Neuronal stem cell (in vitro differentiated cells): ENCODE measurements at regions not wholly inside any gene's neighbourhood (a gene's known extent, or its start where the extent isn't known, plus 50 kb on each side); places are given as distances from the start of the nearest gene placed in this dataset.
A peak's percentile ranks its signal among the peaks of the same experiment; 100 is the strongest.

ENCODE experiments used
- DNase-seq: peaks from one replicate; pipeline ENCODE4 v3.0.0-alpha.2; 2013; ENCODE audit warnings: low spot score
- H2AFZ ChIP-seq: one replicate; pipeline ENCODE4 v1.6.1; 2013; ENCODE audit warnings: mild to moderate bottlenecking, low read length, inconsistent platforms
- H2AK5ac ChIP-seq: 2 replicates; pipeline ENCODE4 v1.6.1; 2013; ENCODE audit warnings: low read depth, mild to moderate bottlenecking, inconsistent platforms, low read length, moderate library complexity, mixed read lengths
- H2BK120ac ChIP-seq: 2 replicates; pipeline ENCODE4 v1.6.1; 2013; ENCODE audit warnings: low read depth, mild to moderate bottlenecking, inconsistent platforms, low read length, moderate library complexity, mixed read lengths
- H2BK12ac ChIP-seq: one replicate; pipeline ENCODE4 v1.6.1; 2013; ENCODE audit warnings: low read length, inconsistent platforms
- H2BK15ac ChIP-seq: 2 replicates; pipeline ENCODE4 v1.6.1; 2013; ENCODE audit warnings: mild to moderate bottlenecking, low read length, inconsistent platforms, mixed read lengths
- H2BK5ac ChIP-seq: one replicate; pipeline ENCODE4 v1.6.1; 2013; ENCODE audit warnings: inconsistent platforms, mild to moderate bottlenecking, low read length, moderate library complexity
- H3K14ac ChIP-seq: one replicate; pipeline ENCODE4 v1.6.1; 2013; ENCODE audit warnings: low read length, inconsistent platforms
- H3K18ac ChIP-seq: 2 replicates; pipeline ENCODE4 v1.6.1; 2013; ENCODE audit warnings: low read length, inconsistent platforms
- H3K23ac ChIP-seq: 2 replicates; pipeline ENCODE4 v1.6.1; 2013; ENCODE audit warnings: low read depth, mild to moderate bottlenecking, mixed read lengths, low read length, inconsistent platforms; ENCODE audit not compliant: poor library complexity
- H3K27ac ChIP-seq: replicated peaks from 3 replicates; pipeline ENCODE4 v1.5.1; 2013; ENCODE audit warnings: low read length, inconsistent platforms
- H3K27me3 ChIP-seq, 3 experiments: 2 replicates each; pipeline ENCODE4 v1.6.1; 2013; ENCODE audit warnings: low read length in 3 of 3, mild to moderate bottlenecking in 2 of 3, inconsistent platforms in 1 of 3, low read depth in 1 of 3, mixed read lengths in 1 of 3, moderate library complexity in 1 of 3; ENCODE audit not compliant: control insufficient read depth in 3 of 3, insufficient read depth in 3 of 3
- H3K36me3 ChIP-seq, 2 donors: replicated peaks in 1 of 2; 2 replicates each; pipeline ENCODE4 v1.6.1; 2013; ENCODE audit warnings: low read length in 2 of 2; ENCODE audit not compliant: control insufficient read depth in 2 of 2, insufficient read depth in 2 of 2
- H3K4ac ChIP-seq: 2 replicates; pipeline ENCODE4 v1.6.1; 2013; ENCODE audit warnings: inconsistent platforms, mild to moderate bottlenecking, low read length, moderate library complexity
- H3K4me1 ChIP-seq, 2 donors: 1 replicate in 1 of 2; 2 replicates in 1 of 2; pipeline ENCODE4 v1.6.1; 2013; ENCODE audit warnings: low read length in 2 of 2, low read depth in 1 of 2; ENCODE audit not compliant: control insufficient read depth in 2 of 2, insufficient read depth in 1 of 2
- H3K4me2 ChIP-seq: one replicate; pipeline ENCODE4 v1.6.1; 2013; ENCODE audit warnings: mild to moderate bottlenecking, low read length, inconsistent platforms; ENCODE audit not compliant: insufficient read depth, poor library complexity, severe bottlenecking
- H3K4me3 ChIP-seq, 2 donors: 2 replicates each; pipeline ENCODE4 v1.5.1; 2013; ENCODE audit warnings: low read length in 2 of 2, mild to moderate bottlenecking in 2 of 2, inconsistent platforms in 1 of 2, moderate library complexity in 1 of 2
- H3K79me1 ChIP-seq: one replicate; pipeline ENCODE4 v1.6.1; 2013; ENCODE audit warnings: low read depth, mild to moderate bottlenecking, inconsistent platforms, low read length, moderate library complexity
- H3K9ac ChIP-seq: one replicate; pipeline ENCODE4 v1.6.1; 2013; ENCODE audit warnings: mild to moderate bottlenecking, low read depth, low read length, inconsistent platforms; ENCODE audit not compliant: poor library complexity
- H3K9me3 ChIP-seq, 2 donors: replicated peaks in 1 of 2; 2 replicates each; pipeline versions ENCODE3 to v1.6.1; 2013; ENCODE audit warnings: low read length in 2 of 2, mild to moderate bottlenecking in 2 of 2, inconsistent platforms in 1 of 2, low read depth in 1 of 2, mixed read lengths in 1 of 2, moderate library complexity in 1 of 2; ENCODE audit not compliant: control insufficient read depth in 2 of 2, insufficient read depth in 1 of 2
- H4K8ac ChIP-seq: one replicate; pipeline ENCODE4 v1.6.1; 2013; ENCODE audit warnings: low read depth, mild to moderate bottlenecking, inconsistent platforms, low read length, moderate library complexity
- H4K91ac ChIP-seq: one replicate; pipeline ENCODE4 v1.6.1; 2013; ENCODE audit warnings: low read length, low read depth, mild to moderate bottlenecking, inconsistent platforms; ENCODE audit not compliant: poor library complexity
- WGBS, 2 donors: extraction: QIAGEN DNeasy Blood & Tissue Kit; methylation state at CpG; one replicate each; pipeline ENCODE4 v1.1.7; 2013; ENCODE audit warnings: missing lambda C conversion rate in 2 of 2, mixed read lengths in 1 of 2; ENCODE audit not compliant: insufficient read length in 2 of 2, insufficient replicate concordance in 1 of 2; ENCODE audit errors: extremely low coverage in 2 of 2; 5-methylcytosine and 5-hydroxymethylcytosine counted together

GRCh38 chr11:127639916-127640315 is 639.3 kb upstream of the KIRREL3 start:
- no peaks in the 10 kb centered on the region for H3K36me3 ChIP-seq
- H2BK15ac ChIP-seq: no peak overlapping the region
- no peak overlapping the region for H3K4me2 ChIP-seq
- no peaks in the 10 kb centered on the region for H3K79me1 ChIP-seq
- H3K23ac ChIP-seq: no peak overlapping the region
- H2AFZ ChIP-seq: peak overlapping the region; percentile 21
- H2BK5ac ChIP-seq: no peak overlapping the region
- H3K9me3 ChIP-seq: no peaks in the 10 kb centered on the region
- no peak overlapping the region for H4K91ac ChIP-seq
- DNase-seq: no peak
- no peak overlapping the region for H3K18ac ChIP-seq
- H3K4ac ChIP-seq: no peak overlapping the region
- no peak overlapping the region for H3K9ac ChIP-seq
- H3K27me3 ChIP-seq: no peaks in the 10 kb centered on the region
- no peak overlapping the region for H2BK12ac ChIP-seq
- no peak overlapping the region for H2AK5ac ChIP-seq
- H3K14ac ChIP-seq: no peak overlapping the region
- H3K4me3 ChIP-seq: no peak overlapping the region
- H4K8ac ChIP-seq: no peak overlapping the region
- no CpG with 5 or more reads among the region's 2 CpGs for WGBS, 2 donors
- H2BK120ac ChIP-seq: no peak overlapping the region
- H3K4me1 ChIP-seq: peaks cover 3 to 14% of the 10 kb centered on the region in 2 donors
- no peak overlapping the region for H3K27ac ChIP-seq

GRCh38 chr11:127632976-127633680 is 632.6 kb upstream of the KIRREL3 start:
- no peak overlapping the region for H2BK12ac ChIP-seq
- H3K9me3 ChIP-seq: no peaks in the 10 kb centered on the region
- peaks cover 1 to 2% of the 10 kb centered on the region in 2 donors for H3K4me1 ChIP-seq
- H4K8ac ChIP-seq: no peak overlapping the region
- H3K14ac ChIP-seq: no peak overlapping the region
- H3K4ac ChIP-seq: no peak overlapping the region
- H3K9ac ChIP-seq: no peak overlapping the region
- H4K91ac ChIP-seq: no peak overlapping the region
- H3K4me3 ChIP-seq: no peak overlapping the region
- H3K23ac ChIP-seq: no peak overlapping the region
- no peak overlapping the region for H2BK5ac ChIP-seq
- no peak for DNase-seq
- H2AK5ac ChIP-seq: no peak overlapping the region
- no CpG with 5 or more reads among the region's 2 CpGs for WGBS, 2 donors
- H3K79me1 ChIP-seq: no peaks in the 10 kb centered on the region
- no peak overlapping the region for H2BK15ac ChIP-seq
- H3K18ac ChIP-seq: no peak overlapping the region
- H3K4me2 ChIP-seq: no peak overlapping the region
- no peak overlapping the region for H2BK120ac ChIP-seq
- no peaks in the 10 kb centered on the region for H3K27me3 ChIP-seq
- H3K36me3 ChIP-seq: no peaks in the 10 kb centered on the region
- H3K27ac ChIP-seq: no peak overlapping the region
- H2AFZ ChIP-seq: peak overlapping the region; percentile 54

GRCh38 chr11:127632546-127632945 is 632.0 kb upstream of the KIRREL3 start:
- H2AK5ac ChIP-seq: no peak overlapping the region
- H3K4me1 ChIP-seq: peaks cover 2% of the 10 kb centered on the region in 2 donors
- no peak overlapping the region for H3K9ac ChIP-seq
- H3K23ac ChIP-seq: no peak overlapping the region
- no peak overlapping the region for H4K91ac ChIP-seq
- H2BK12ac ChIP-seq: no peak overlapping the region
- H3K14ac ChIP-seq: no peak overlapping the region
- WGBS, 2 donors: no CpG with 5 or more reads among the region's 4 CpGs
- no peak overlapping the region for H4K8ac ChIP-seq
- H3K9me3 ChIP-seq: no peaks in the 10 kb centered on the region
- no peak overlapping the region for H2BK5ac ChIP-seq
- H2BK15ac ChIP-seq: no peak overlapping the region
- no peak overlapping the region for H3K4ac ChIP-seq
- no peak for DNase-seq
- no peak overlapping the region for H3K4me2 ChIP-seq
- no peaks in the 10 kb centered on the region for H3K27me3 ChIP-seq
- H3K27ac ChIP-seq: no peak overlapping the region
- no peak overlapping the region for H3K18ac ChIP-seq
- H3K36me3 ChIP-seq: no peaks in the 10 kb centered on the region
- no peak overlapping the region for H2BK120ac ChIP-seq
- H3K79me1 ChIP-seq: no peaks in the 10 kb centered on the region
- no peak overlapping the region for H3K4me3 ChIP-seq
- peak overlapping the region; percentile 54 for H2AFZ ChIP-seq

GRCh38 chr11:127631974-127632373 is 631.4 kb upstream of the KIRREL3 start:
- Histone ChIP-seq H2BK12ac (no peak overlapping the region), H3K4me3 (no peak overlapping the region), H2AFZ (no peak overlapping the region), H3K9ac (no peak overlapping the region), H3K36me3 (no peaks in the 10 kb centered on the region), H3K23ac (no peak overlapping the region), H2BK5ac (no peak overlapping the region), H3K4me2 (no peak overlapping the region), H4K8ac (no peak overlapping the region), H2BK15ac (no peak overlapping the region), H3K4ac (no peak overlapping the region), H3K18ac (no peak overlapping the region), H3K27me3 (no peaks in the 10 kb centered on the region), H3K4me1 (peaks cover 2% of the 10 kb centered on the region in 2 donors), H2BK120ac (no peak overlapping the region), H3K27ac (no peak overlapping the region), H2AK5ac (no peak overlapping the region), H3K14ac (no peak overlapping the region), H3K79me1 (no peaks in the 10 kb centered on the region), H4K91ac (no peak overlapping the region), H3K9me3 (no peaks in the 10 kb centered on the region)
- DNase-seq: no peak
- no CpG with 5 or more reads among the region's 5 CpGs for WGBS, 2 donors
